ENCODE measurements at regions not wholly inside any gene's neighbourhood (a gene's known extent, or its start where the extent isn't known, plus 50 kb on each side); places are given as distances from the start of the nearest gene placed in this dataset.

DNA sequence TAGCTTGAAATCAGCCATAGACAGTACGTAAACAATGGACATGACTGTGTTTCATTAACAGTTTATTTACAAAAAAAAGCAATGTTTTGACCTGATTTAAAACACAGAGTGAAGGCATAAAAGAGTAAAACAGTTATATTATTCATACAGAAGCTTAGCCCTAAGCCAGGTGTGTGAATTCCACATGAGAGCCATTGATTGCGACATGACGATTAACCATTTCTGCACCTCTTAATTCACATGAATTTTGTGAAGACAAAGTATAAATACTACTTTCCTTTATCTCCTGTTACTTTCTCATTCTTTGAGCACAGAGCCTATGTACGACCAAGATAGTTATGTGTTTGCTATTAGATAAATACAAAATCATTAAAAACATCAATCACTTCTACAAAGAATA is 55.0 kb upstream of the MAGEB18 start:
- TF ChIP-seq CTCF (IDR thresholded peaks at IDR 0.05): no peak
- no peak for TF ChIP-seq POLR2AphosphoS5 (IDR thresholded peaks at IDR 0.05)
- no peak for TF ChIP-seq POLR2A (IDR thresholded peaks at IDR 0.05)

Data from gastroesophageal sphincter (tissue), 3 donors.